AG10803 (cell line): ENCODE measurements at regions not wholly inside any gene's neighbourhood (a gene's known extent, or its start where the extent isn't known, plus 50 kb on each side); places are given as distances from the start of the nearest gene placed in this dataset.

Experiments
- DNase-seq: peaks from one replicate; pipeline ENCODE4 v3.0.0; 2010; ENCODE audit warnings: low read depth
- H3K4me3 ChIP-seq: 2 replicates; pipeline ENCODE4 v1.5.1; 2011; ENCODE audit warnings: mild to moderate bottlenecking, low read length, control low read depth
- CTCF ChIP-seq: conservative IDR thresholded peaks from 2 replicates; pipeline ENCODE4 v1.5.1; 2011; ENCODE audit warnings: mild to moderate bottlenecking, low read length, control low read depth, inconsistent platforms

GRCh38 chr20:19907326-19908056 lies 109.7 kb upstream of the NAA20 start:
- no peak overlapping the region for H3K4me3 ChIP-seq
- DNase-seq = no peak
- TF ChIP-seq CTCF = no peak

GRCh38 chr20:19908576-19908975 lies 108.6 kb upstream of the NAA20 start:
- no peak for TF ChIP-seq CTCF
- no peak overlapping the region for H3K4me3 ChIP-seq
- no peak for DNase-seq

GRCh38 chr20:19909725-19910124 lies 107.4 kb upstream of the NAA20 start:
- no peak overlapping the region for H3K4me3 ChIP-seq
- DNase-seq = peak; percentile 57
- no peak for TF ChIP-seq CTCF

GRCh38 chr20:19911810-19912382 lies 105.3 kb upstream of the NAA20 start:
- no peak for TF ChIP-seq CTCF
- no peak for DNase-seq
- no peak overlapping the region for H3K4me3 ChIP-seq

GRCh38 chr20:19913349-19913748 lies 103.8 kb upstream of the NAA20 start:
- H3K4me3 ChIP-seq = no peak overlapping the region
- TF ChIP-seq CTCF = no peak
- no peak for DNase-seq

GRCh38 chr20:19913927-19914614 lies 103.1 kb upstream of the NAA20 start:
- no peak overlapping the region for H3K4me3 ChIP-seq
- peak; percentile 57 for DNase-seq
- TF ChIP-seq CTCF = no peak
